ENCODE measurements at regions not wholly inside any gene's neighbourhood (a gene's known extent, or its start where the extent isn't known, plus 50 kb on each side); places are given as distances from the start of the nearest gene placed in this dataset.

DNA sequence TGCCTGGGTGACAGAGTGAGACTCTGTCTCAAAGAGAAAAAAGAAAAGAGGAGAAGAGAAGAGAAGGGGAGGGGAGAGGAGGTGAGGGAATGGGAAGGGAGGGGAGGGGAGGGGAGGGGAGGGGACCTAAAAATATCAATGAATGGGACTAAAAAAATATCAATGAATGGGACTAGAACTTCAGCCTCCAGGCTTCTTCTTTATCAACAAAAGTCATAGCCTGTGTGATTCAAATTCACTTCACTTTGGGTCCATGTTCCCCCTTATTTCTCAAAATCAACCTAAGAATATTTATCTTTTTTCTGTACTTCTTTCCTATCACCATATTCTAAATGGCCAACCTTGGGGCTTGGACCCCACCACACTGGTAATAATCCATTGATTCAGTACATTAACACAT lies 92.1 kb upstream of the PIK3C3 start:
- FAIRE-seq (no peak), DNase-seq (ENCODE audit: low read depth, low spot score) (no peak)
- dilution Hi-C loops (cut with MboI; ENCODE audit: extremely low pct_ligation_motif_present, low sequenced_read_pairs), result no loop called here
- intact Hi-C loops (cut with micrococcal nuclease), result no loop called here
- H4K20me1 ChIP-seq (replicated peaks; ENCODE audit: control insufficient read depth, extremely low read depth, insufficient read depth, low read length), result no peaks in the 10 kb centered on the region
- no peaks in the 10 kb centered on the region for H3K79me2 ChIP-seq (ENCODE audit: control insufficient read depth, insufficient read depth, low read length)
- no peaks in the 10 kb centered on the region for H3K9me3 ChIP-seq (replicated peaks; ENCODE audit: control insufficient read depth, insufficient read depth, low read length)
- no peak overlapping the region for H3K27ac ChIP-seq (ENCODE audit: insufficient read depth, low read depth, low read length)
- no TSS peak for BruUV-seq (replicated peaks)
- no peak overlapping the region for H3K4me3 ChIP-seq (replicated peaks in 1 of 3; ENCODE audit: insufficient read depth in 1 of 3, low read depth in 1 of 3, low read length in 3 of 3)
- H3K4me2 ChIP-seq (ENCODE audit: insufficient read depth, low read length), result no peak overlapping the region
- H3K36me3 ChIP-seq (ENCODE audit: control insufficient read depth in 2 of 2, extremely low read depth in 1 of 2, insufficient read depth in 2 of 2, low read length in 2 of 2), result no peaks in the 10 kb centered on the region
- H3K9me1 ChIP-seq (replicated peaks; ENCODE audit: control insufficient read depth, extremely low read depth, insufficient read depth, low read length), result no peaks in the 10 kb centered on the region
- no peak overlapping the region for H2AFZ ChIP-seq (ENCODE audit: low read depth, low read length)
- POLR2A ChIA-PET, result no interaction called here
- H3K9ac ChIP-seq (replicated peaks; ENCODE audit: extremely low read depth, insufficient read depth, low read length), result no peak overlapping the region
- H3K4me1 ChIP-seq (ENCODE audit: control insufficient read depth, extremely low read depth, insufficient read depth, low read length), result no peaks in the 10 kb centered on the region
- TF ChIP-seq POLR2A (IDR thresholded peaks at IDR 0.05; ENCODE audit: low read depth, low read length) (no peak), EZH2 (IDR thresholded peaks at IDR 0.05; ENCODE audit: borderline replicate concordance, low read depth, low read length, severe bottlenecking) (no peak), POLR2AphosphoS5 (IDR thresholded peaks at IDR 0.05; ENCODE audit: insufficient read depth, low read depth, low read length) (no peak), FOS (IDR thresholded peaks at IDR 0.05; ENCODE audit: borderline replicate concordance, insufficient read depth, low read length) (no peak), MYC (IDR thresholded peaks at IDR 0.05; ENCODE audit: low read depth, low read length) (no peak), GATA2 (IDR thresholded peaks at IDR 0.05; ENCODE audit: insufficient read depth, insufficient read length, low read depth, low read length) (no peak), JUN (IDR thresholded peaks at IDR 0.05; ENCODE audit: borderline replicate concordance, insufficient read depth, insufficient read length, low read depth) (no peak)
- TF ChIP-seq, protein P1, sequence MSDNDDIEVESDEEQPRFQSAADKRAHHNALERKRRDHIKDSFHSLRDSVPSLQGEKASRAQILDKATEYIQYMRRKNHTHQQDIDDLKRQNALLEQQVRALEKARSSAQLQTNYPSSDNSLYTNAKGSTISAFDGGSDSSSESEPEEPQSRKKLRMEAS (IDR thresholded peaks at IDR 0.05; ENCODE audit: insufficient read depth, insufficient read length), result no peak
- TF ChIP-seq, protein P2, sequence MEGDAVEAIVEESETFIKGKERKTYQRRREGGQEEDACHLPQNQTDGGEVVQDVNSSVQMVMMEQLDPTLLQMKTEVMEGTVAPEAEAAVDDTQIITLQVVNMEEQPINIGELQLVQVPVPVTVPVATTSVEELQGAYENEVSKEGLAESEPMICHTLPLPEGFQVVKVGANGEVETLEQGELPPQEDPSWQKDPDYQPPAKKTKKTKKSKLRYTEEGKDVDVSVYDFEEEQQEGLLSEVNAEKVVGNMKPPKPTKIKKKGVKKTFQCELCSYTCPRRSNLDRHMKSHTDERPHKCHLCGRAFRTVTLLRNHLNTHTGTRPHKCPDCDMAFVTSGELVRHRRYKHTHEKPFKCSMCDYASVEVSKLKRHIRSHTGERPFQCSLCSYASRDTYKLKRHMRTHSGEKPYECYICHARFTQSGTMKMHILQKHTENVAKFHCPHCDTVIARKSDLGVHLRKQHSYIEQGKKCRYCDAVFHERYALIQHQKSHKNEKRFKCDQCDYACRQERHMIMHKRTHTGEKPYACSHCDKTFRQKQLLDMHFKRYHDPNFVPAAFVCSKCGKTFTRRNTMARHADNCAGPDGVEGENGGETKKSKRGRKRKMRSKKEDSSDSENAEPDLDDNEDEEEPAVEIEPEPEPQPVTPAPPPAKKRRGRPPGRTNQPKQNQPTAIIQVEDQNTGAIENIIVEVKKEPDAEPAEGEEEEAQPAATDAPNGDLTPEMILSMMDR (IDR thresholded peaks at IDR 0.05; ENCODE audit: extremely low read depth in 1 of 2, insufficient read depth in 1 of 2, low read depth in 1 of 2, low read length in 2 of 2), result no peak
- CTCF ChIA-PET, result no interaction called here
- H3K27me3 ChIP-seq (ENCODE audit: control insufficient read depth in 2 of 2, insufficient read depth in 2 of 2, low read length in 2 of 2), result no peaks in the 10 kb centered on the region

Measured in endothelial cell of umbilical vein (primary cell).